ENCODE measurements at regions not wholly inside any gene's neighbourhood (a gene's known extent, or its start where the extent isn't known, plus 50 kb on each side); places are given as distances from the start of the nearest gene placed in this dataset.

DNA sequence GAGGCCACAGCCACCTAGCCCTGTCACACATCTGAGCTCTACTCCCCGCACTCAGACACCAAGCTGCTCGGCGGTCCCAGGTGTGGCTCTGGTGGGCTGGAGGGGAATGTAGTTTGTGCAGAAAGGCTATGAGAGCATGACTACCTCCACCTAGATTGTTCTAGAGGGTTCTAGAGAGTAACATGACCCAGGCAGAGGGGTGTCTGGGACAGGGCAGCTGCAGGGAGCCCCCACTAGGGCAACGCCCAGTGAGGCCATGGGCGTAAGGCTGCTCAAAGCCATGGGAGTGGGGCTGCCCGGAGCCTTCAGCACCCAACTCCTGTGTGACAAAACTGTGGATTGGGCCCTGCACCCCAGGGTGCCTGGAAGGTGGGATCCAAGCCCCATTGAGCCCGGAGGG, 511.4 kb upstream of the MYT1L start:
- H3K9ac ChIP-seq (ENCODE audit: low read length), result no peak overlapping the region
- DNase-seq (ENCODE audit: low read depth, low spot score), result no peak
- no peaks in the 10 kb centered on the region for H3K36me3 ChIP-seq (ENCODE audit: control insufficient read depth in 1 of 2, insufficient read depth in 2 of 2, low read length in 2 of 2)
- TF ChIP-seq EGR1 (IDR thresholded peaks at IDR 0.05; ENCODE audit: low read depth), result no peak
- no peak for TF ChIP-seq SIN3A (IDR thresholded peaks at IDR 0.05; ENCODE audit: low read depth)
- TF ChIP-seq EZH2 (IDR thresholded peaks at IDR 0.05), result no peak
- no peak for TF ChIP-seq SRF (IDR thresholded peaks at IDR 0.05; ENCODE audit: low read depth)
- TF ChIP-seq, protein P1, sequence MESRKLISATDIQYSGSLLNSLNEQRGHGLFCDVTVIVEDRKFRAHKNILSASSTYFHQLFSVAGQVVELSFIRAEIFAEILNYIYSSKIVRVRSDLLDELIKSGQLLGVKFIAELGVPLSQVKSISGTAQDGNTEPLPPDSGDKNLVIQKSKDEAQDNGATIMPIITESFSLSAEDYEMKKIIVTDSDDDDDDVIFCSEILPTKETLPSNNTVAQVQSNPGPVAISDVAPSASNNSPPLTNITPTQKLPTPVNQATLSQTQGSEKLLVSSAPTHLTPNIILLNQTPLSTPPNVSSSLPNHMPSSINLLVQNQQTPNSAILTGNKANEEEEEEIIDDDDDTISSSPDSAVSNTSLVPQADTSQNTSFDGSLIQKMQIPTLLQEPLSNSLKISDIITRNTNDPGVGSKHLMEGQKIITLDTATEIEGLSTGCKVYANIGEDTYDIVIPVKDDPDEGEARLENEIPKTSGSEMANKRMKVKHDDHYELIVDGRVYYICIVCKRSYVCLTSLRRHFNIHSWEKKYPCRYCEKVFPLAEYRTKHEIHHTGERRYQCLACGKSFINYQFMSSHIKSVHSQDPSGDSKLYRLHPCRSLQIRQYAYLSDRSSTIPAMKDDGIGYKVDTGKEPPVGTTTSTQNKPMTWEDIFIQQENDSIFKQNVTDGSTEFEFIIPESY (IDR thresholded peaks at IDR 0.05; ENCODE audit: extremely low read depth, insufficient replicate concordance, low read length), result no peak
- no peak for TF ChIP-seq JUND (IDR thresholded peaks at IDR 0.05)
- TF ChIP-seq, protein P2, sequence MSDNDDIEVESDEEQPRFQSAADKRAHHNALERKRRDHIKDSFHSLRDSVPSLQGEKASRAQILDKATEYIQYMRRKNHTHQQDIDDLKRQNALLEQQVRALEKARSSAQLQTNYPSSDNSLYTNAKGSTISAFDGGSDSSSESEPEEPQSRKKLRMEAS (IDR thresholded peaks at IDR 0.05), result no peak
- TF ChIP-seq, protein P3, sequence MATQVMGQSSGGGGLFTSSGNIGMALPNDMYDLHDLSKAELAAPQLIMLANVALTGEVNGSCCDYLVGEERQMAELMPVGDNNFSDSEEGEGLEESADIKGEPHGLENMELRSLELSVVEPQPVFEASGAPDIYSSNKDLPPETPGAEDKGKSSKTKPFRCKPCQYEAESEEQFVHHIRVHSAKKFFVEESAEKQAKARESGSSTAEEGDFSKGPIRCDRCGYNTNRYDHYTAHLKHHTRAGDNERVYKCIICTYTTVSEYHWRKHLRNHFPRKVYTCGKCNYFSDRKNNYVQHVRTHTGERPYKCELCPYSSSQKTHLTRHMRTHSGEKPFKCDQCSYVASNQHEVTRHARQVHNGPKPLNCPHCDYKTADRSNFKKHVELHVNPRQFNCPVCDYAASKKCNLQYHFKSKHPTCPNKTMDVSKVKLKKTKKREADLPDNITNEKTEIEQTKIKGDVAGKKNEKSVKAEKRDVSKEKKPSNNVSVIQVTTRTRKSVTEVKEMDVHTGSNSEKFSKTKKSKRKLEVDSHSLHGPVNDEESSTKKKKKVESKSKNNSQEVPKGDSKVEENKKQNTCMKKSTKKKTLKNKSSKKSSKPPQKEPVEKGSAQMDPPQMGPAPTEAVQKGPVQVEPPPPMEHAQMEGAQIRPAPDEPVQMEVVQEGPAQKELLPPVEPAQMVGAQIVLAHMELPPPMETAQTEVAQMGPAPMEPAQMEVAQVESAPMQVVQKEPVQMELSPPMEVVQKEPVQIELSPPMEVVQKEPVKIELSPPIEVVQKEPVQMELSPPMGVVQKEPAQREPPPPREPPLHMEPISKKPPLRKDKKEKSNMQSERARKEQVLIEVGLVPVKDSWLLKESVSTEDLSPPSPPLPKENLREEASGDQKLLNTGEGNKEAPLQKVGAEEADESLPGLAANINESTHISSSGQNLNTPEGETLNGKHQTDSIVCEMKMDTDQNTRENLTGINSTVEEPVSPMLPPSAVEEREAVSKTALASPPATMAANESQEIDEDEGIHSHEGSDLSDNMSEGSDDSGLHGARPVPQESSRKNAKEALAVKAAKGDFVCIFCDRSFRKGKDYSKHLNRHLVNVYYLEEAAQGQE (IDR thresholded peaks at IDR 0.05; ENCODE audit: low read depth), result no peak
- TF ChIP-seq, protein P4, sequence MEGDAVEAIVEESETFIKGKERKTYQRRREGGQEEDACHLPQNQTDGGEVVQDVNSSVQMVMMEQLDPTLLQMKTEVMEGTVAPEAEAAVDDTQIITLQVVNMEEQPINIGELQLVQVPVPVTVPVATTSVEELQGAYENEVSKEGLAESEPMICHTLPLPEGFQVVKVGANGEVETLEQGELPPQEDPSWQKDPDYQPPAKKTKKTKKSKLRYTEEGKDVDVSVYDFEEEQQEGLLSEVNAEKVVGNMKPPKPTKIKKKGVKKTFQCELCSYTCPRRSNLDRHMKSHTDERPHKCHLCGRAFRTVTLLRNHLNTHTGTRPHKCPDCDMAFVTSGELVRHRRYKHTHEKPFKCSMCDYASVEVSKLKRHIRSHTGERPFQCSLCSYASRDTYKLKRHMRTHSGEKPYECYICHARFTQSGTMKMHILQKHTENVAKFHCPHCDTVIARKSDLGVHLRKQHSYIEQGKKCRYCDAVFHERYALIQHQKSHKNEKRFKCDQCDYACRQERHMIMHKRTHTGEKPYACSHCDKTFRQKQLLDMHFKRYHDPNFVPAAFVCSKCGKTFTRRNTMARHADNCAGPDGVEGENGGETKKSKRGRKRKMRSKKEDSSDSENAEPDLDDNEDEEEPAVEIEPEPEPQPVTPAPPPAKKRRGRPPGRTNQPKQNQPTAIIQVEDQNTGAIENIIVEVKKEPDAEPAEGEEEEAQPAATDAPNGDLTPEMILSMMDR (IDR thresholded peaks at IDR 0.05 in 2 of 3, conservative IDR thresholded peaks at IDR 0.05 in 1 of 3; ENCODE audit: borderline replicate concordance in 1 of 3, insufficient read depth in 1 of 3, low read depth in 2 of 3, low read length in 2 of 3), result no peak
- TF ChIP-seq ZFX (IDR thresholded peaks at IDR 0.05), result no peak
- TF ChIP-seq ZNF274 (IDR thresholded peaks at IDR 0.05; ENCODE audit: low read depth, low read length), result no peak
- TF ChIP-seq POLR2AphosphoS5 (IDR thresholded peaks at IDR 0.05; ENCODE audit: low read depth, low read length), result no peak
- no peak overlapping the region for H2AFZ ChIP-seq (ENCODE audit: low read depth, low read length, poor library complexity, severe bottlenecking)
- ATAC-seq, result no peak
- H3K9me2 ChIP-seq (ENCODE audit: insufficient read depth), result no peaks in the 10 kb centered on the region
- ChIA-PET RAD21 (ENCODE audit: low non-redundant PET in 1 of 2, low total read pairs in 2 of 2, uncharacterized antibody in 2 of 2, unreplicated experiment in 2 of 2) (no interaction called here), POLR2A (no interaction called here), CTCF (no interaction called here)
- H3K9me3 ChIP-seq (ENCODE audit: control insufficient read depth in 1 of 2, insufficient read depth in 1 of 2, low read depth in 1 of 2, low read length in 2 of 2), result no peaks in the 10 kb centered on the region
- H3K4me1 ChIP-seq (ENCODE audit: control insufficient read depth in 1 of 2, insufficient read depth in 2 of 2, low read length in 2 of 2), result peaks cover 11 to 12% of the 10 kb centered on the region in 2 experiments; a peak in 3 of 4 replicates
- intact Hi-C loops (cut with micrococcal nuclease), result loop anchor here (5.0 kb wide), 2 partner anchors 460 to 810 kb away; no protein-coding TSS in a partner anchor
- no peaks in the 10 kb centered on the region for H3K79me2 ChIP-seq (ENCODE audit: insufficient read depth, low read length)
- no TSS peak for BruUV-seq (replicated peaks)
- H4K20me1 ChIP-seq (ENCODE audit: insufficient read depth), result no peaks in the 10 kb centered on the region
- no peak overlapping the region for H3K4me3 ChIP-seq (replicated peaks in 1 of 2; ENCODE audit: low read depth in 1 of 2, low read length in 2 of 2)
- no peak overlapping the region for H3K4me2 ChIP-seq (ENCODE audit: low read length)
- no peak overlapping the region for H3K27ac ChIP-seq (ENCODE audit: low read depth, low read length)
- peaks cover 9% of the 10 kb centered on the region; the same call in 1 of the 2 replicates for H3K27me3 ChIP-seq (ENCODE audit: insufficient read depth, low read length)

Measured in HCT116 (cell line).